Spleen (tissue), 11 donors: ENCODE measurements at regions not wholly inside any gene's neighbourhood (a gene's known extent, or its start where the extent isn't known, plus 50 kb on each side); places are given as distances from the start of the nearest gene placed in this dataset.

Experiments used
- DNase-seq: peaks from one replicate; pipeline ENCODE4 v3.0.0-alpha.2; 2020
- H3K27ac ChIP-seq, 8 donors: fragments of 200-600 bp; sonication (generic) in 7 of 8; 1 replicate in 4 of 8; 2 replicates in 4 of 8; pipeline versions ENCODE4 v1.5.0 to v1.8.0; 2016 to 2021; ENCODE audit warnings: inconsistent platforms in 4 of 8, mild to moderate bottlenecking in 4 of 8, moderate library complexity in 1 of 8
- H3K27me3 ChIP-seq, 7 donors: fragments of 200-600 bp; sonication (generic) in 6 of 7; replicated peaks in 1 of 7; 1 replicate in 4 of 7; 2 replicates in 3 of 7; pipeline versions ENCODE4 v1.5.0 to v1.8.0; 2016 to 2021; ENCODE audit warnings: inconsistent platforms in 3 of 7, mild to moderate bottlenecking in 1 of 7
- H3K36me3 ChIP-seq, 6 donors: fragments of 200-600 bp; sonication (generic) in 5 of 6; 1 replicate in 4 of 6; 2 replicates in 2 of 6; pipeline versions ENCODE4 v1.5.0 to v1.8.0; 2016 to 2021; ENCODE audit warnings: inconsistent platforms in 2 of 6
- H3K4me1 ChIP-seq, 6 donors: fragments of 200-600 bp; sonication (generic) in 5 of 6; 1 replicate in 3 of 6; 2 replicates in 3 of 6; pipeline versions ENCODE4 v1.5.0 to v1.8.0; 2016 to 2021; ENCODE audit warnings: inconsistent platforms in 3 of 6
- H3K4me3 ChIP-seq, 8 donors: fragments of 200-600 bp; sonication (generic) in 7 of 8; 1 replicate in 4 of 8; 2 replicates in 4 of 8; pipeline versions ENCODE4 v1.5.0 to v1.8.0; 2016 to 2021; ENCODE audit warnings: inconsistent platforms in 4 of 8, mild to moderate bottlenecking in 4 of 8, moderate library complexity in 2 of 8
- H3K9me3 ChIP-seq, 8 donors: fragments of 200-600 bp; sonication (generic) in 7 of 8; 1 replicate in 4 of 8; 2 replicates in 4 of 8; pipeline versions ENCODE4 v1.5.0 to v1.8.0; 2016 to 2021; ENCODE audit warnings: inconsistent platforms in 4 of 8
- POLR2A ChIP-seq, 3 donors: fragments of 450-650 bp; IDR thresholded peaks; one replicate each; pipeline ENCODE4 v1.5.1; 2017; ENCODE audit warnings: antibody characterized with exemption in 3 of 3, mild to moderate bottlenecking in 1 of 3
- POLR2AphosphoS5 ChIP-seq, 3 donors: sonication (generic); formaldehyde crosslinking; IDR thresholded peaks; one replicate each; pipeline ENCODE4 v1.5.1; 2017; ENCODE audit warnings: antibody characterized with exemption in 3 of 3
- WGBS, 5 donors: extraction: QIAGEN DNeasy Blood & Tissue Kit in 3 of 5; methylation state at CpG; one replicate each; pipeline versions ENCODE4 v1.1.5 to v1.1.7; 2013 to 2018; 5-methylcytosine and 5-hydroxymethylcytosine counted together
- intact Hi-C: fragments of 100-400 bp; cut with DNase I; formaldehyde crosslinking; loops from one replicate; pipeline ENCODE4 v1.15.0; 2023; ENCODE audit warnings: low total_unique reads
- TF ChIP-seq, protein P1 (sequence below), 11 experiments: fragments of 200-600 bp in 7 of 11; fragments of 450-650 bp in 4 of 11; sonication (generic) in 4 of 11; IDR thresholded peaks in 8 of 11; conservative IDR thresholded peaks in 3 of 11; 1 replicate in 7 of 11; 2 replicates in 4 of 11; pipeline versions ENCODE4 v1.4.0 to v1.8.0; 2016 to 2021; ENCODE audit warnings: antibody characterized with exemption in 11 of 11, inconsistent platforms in 4 of 11, mild to moderate bottlenecking in 1 of 11
- donor health status: healthy with polysubstance abuse.
- donor health status: DM: no; HTN: no; CAD: no; lungs with moderate emphysema.
- donor health status: DM: no; HTN: no; CAD: no.
- donor health status: Bipolar disorder and iron deficiency.
- donor health status: healthy.
- donor health status: DM: no; HTN: no; CAD: no.
- donor health status: DM: yes; HTN: yes; CAD: no.

DNA sequence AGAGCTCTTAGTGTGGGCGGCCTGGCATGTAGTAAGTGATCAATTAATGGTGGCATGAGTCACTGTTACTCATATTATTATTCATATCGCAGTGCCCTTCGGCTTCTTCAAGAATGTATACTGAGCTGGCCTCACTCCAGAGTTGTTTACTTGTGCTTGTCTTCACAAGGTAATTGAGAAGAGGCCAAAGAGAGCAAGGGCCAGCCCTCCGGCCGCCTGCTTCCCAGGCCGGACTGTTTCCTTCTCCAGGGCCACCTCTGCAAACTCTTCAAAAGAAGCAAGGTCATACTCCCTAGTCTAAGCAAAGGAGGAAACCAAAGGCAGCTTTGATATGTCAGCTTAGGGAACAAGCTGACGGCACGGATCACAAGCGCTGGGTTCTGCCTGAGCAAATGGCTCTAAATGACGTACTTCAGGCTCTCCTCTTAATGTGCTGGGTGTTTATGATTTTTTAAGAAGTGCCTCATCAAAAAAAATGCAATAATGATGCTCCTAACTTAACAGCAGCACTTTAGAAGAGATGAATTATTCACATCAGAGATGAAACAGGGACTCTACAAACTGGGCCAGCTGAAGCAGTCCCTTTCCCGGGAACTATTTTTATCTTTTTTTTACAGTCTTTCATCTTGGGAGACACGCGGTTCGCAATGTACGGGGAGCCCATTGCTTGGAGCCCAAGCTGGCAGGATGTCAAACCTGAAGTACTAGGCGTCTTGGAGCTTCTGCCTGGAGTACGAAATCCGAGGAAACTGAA, 65.6 kb upstream of the DLK1 start:
- Histone ChIP-seq H3K4me1 (peaks cover 0 to 50% (median 32%) of the 10 kb centered on the region in 6 donors), H3K4me3 (no peak overlapping the region), H3K36me3 (no peaks in the 10 kb centered on the region), H3K27ac (peak overlapping the region in 5 of 8 donors; percentile 14 to 31 (median 22)), H3K27me3 (peaks cover 0 to 16% (median 0%) of the 10 kb centered on the region in 7 donors), H3K9me3 (no peaks in the 10 kb centered on the region)
- no peak for TF ChIP-seq POLR2A (IDR thresholded peaks at IDR 0.05)
- peak in 1 of 3 donors; percentile 32 for TF ChIP-seq POLR2AphosphoS5 (IDR thresholded peaks at IDR 0.05)
- TF ChIP-seq, protein P1, sequence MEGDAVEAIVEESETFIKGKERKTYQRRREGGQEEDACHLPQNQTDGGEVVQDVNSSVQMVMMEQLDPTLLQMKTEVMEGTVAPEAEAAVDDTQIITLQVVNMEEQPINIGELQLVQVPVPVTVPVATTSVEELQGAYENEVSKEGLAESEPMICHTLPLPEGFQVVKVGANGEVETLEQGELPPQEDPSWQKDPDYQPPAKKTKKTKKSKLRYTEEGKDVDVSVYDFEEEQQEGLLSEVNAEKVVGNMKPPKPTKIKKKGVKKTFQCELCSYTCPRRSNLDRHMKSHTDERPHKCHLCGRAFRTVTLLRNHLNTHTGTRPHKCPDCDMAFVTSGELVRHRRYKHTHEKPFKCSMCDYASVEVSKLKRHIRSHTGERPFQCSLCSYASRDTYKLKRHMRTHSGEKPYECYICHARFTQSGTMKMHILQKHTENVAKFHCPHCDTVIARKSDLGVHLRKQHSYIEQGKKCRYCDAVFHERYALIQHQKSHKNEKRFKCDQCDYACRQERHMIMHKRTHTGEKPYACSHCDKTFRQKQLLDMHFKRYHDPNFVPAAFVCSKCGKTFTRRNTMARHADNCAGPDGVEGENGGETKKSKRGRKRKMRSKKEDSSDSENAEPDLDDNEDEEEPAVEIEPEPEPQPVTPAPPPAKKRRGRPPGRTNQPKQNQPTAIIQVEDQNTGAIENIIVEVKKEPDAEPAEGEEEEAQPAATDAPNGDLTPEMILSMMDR (IDR thresholded peaks at IDR 0.05 in 8 of 11, conservative IDR thresholded peaks at IDR 0.05 in 3 of 11), result no peak
- no peak for DNase-seq
- 57 to 73% (median 71%) methylated on average over 18 of the region's 18 CpGs for WGBS, 5 donors
- intact Hi-C loops, result loop anchor here (10.0 kb wide), 1 partner anchor 184 kb away; no protein-coding TSS in a partner anchor

DNA sequence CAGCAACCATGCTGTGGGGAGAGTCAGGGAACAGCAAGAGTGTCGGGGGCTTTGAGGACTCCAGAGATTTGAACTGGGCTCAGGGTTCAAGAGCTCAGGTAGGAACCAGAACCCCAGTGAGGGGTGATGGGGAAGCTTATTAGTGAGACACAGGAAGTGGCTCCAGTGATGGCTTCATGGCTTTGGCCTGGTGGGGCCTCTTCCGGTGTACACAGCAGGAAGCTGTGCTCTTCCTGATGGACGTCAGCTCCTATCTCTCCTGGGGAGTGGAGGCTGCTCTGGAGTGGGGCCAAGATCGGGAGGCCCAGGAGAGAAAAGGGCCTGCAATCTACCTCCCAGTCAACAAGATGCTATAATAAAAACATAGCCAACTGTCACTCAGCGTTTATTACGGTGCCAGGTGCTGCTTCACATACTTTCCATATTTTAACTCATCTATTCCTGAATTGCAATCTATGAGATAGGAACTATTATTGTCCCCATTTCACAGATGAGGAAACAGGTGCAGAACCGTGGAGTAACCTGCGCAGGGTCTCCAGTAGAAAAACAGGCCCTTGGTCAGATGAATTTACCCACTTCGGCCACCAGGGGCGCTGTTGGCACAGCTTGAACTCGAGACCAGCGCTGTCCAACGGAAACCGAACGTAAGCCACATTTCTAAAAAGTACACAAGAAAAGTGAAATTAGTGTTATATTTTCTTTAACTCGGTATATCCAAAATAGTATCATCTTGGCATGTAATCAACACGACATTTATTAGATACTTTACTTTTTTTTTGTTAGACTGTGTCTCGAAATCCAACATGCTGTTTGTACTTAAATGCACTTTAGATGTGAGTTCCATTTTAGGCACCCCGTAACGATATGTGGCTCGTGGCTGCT, 63.6 kb upstream of the DLK1 start:
- WGBS, 5 donors, result 31 to 40% (median 34%) methylated on average over 21 of the region's 21 CpGs
- intact Hi-C loops, result loop anchor here (10.0 kb wide), 1 partner anchor 182 kb away; no protein-coding TSS in a partner anchor
- Histone ChIP-seq H3K9me3 (no peaks in the 10 kb centered on the region), H3K4me1 (peaks cover 0 to 68% (median 32%) of the 10 kb centered on the region in 6 donors), H3K27ac (peak overlapping the region in 3 of 8 donors; percentile 39 to 55 (median 41)), H3K4me3 (no peak overlapping the region), H3K27me3 (peaks cover 0 to 8% (median 0%) of the 10 kb centered on the region in 7 donors), H3K36me3 (no peaks in the 10 kb centered on the region)
- DNase-seq, result peak; percentile 87
- TF ChIP-seq POLR2A (IDR thresholded peaks at IDR 0.05) (no peak), POLR2AphosphoS5 (IDR thresholded peaks at IDR 0.05) (peak in 1 of 3 donors; percentile 45)
- TF ChIP-seq, protein P1 (IDR thresholded peaks at IDR 0.05 in 8 of 11, conservative IDR thresholded peaks at IDR 0.05 in 3 of 11), result peak; percentile 56 to 91 (median 82)

DNA sequence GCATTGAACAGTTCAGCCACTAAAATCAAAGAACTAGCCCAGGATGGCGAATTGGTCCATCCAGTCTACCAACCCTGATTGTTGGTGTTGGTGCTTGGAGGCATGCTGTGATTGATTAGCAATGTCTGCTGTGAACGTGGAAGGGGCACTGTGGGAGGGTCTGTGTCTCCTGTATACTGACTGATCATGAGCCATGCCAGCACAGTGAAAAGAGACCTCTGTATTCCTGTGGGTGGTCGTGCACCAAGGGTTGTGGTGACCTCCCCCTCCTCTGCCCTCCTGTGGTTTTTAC, 63.0 kb upstream of the DLK1 start:
- DNase-seq, result no peak
- TF ChIP-seq POLR2AphosphoS5 (IDR thresholded peaks at IDR 0.05) (no peak), POLR2A (IDR thresholded peaks at IDR 0.05) (no peak)
- TF ChIP-seq, protein P1 (IDR thresholded peaks at IDR 0.05 in 8 of 11, conservative IDR thresholded peaks at IDR 0.05 in 3 of 11), result no peak
- WGBS, 5 donors, result 62 to 89% (median 72%) methylated on average over 2 to 3 of the region's 3 CpGs
- H3K27me3 ChIP-seq, result peaks cover 0 to 14% (median 0%) of the 10 kb centered on the region in 7 donors
- intact Hi-C loops, result loop anchor here (10.0 kb wide), 1 partner anchor 181 kb away; no protein-coding TSS in a partner anchor
- H3K4me3 ChIP-seq, result no peak overlapping the region
- no peak overlapping the region for H3K27ac ChIP-seq
- no peaks in the 10 kb centered on the region for H3K9me3 ChIP-seq
- no peaks in the 10 kb centered on the region for H3K36me3 ChIP-seq
- peaks cover 0 to 74% (median 35%) of the 10 kb centered on the region in 6 donors for H3K4me1 ChIP-seq
